M059J (cell line): ENCODE measurements at regions not wholly inside any gene's neighbourhood (a gene's known extent, or its start where the extent isn't known, plus 50 kb on each side); places are given as distances from the start of the nearest gene placed in this dataset.
A peak's percentile ranks its signal among the peaks of the same experiment; 100 is the strongest.
"Not testable (repeated sequence)": the region's sequence is repeated elsewhere in the genome, so short reads cannot be mapped to it uniquely, and the experiment has no call there.

Source experiments
- DNase-seq: peaks from one replicate; pipeline ENCODE4 v3.0.0-alpha.2; 2012; ENCODE audit warnings: low read depth

GRCh38 chr2:175829741-175830140 lies 172.3 kb downstream of the LNPK start:
- DNase-seq = no peak

- DNase-seq = no peak
Observed at GRCh38 chr2:175827856-175828255, 174.2 kb downstream of the LNPK start.

- DNase-seq = no peak
Observed at GRCh38 chr2:175824243-175824642, 177.8 kb downstream of the LNPK start.

GRCh38 chr2:175823707-175824073 lies 178.4 kb downstream of the LNPK start:
- DNase-seq = no peak

GRCh38 chr2:175823002-175823706 lies 178.9 kb downstream of the LNPK start:
- DNase-seq = peak; percentile 24

- DNase-seq = no peak
Observed at GRCh38 chr2:175817221-175817620, 184.8 kb downstream of the LNPK start.

- peak; percentile 8 for DNase-seq
Observed at GRCh38 chr2:175815537-175815936, 186.5 kb downstream of the LNPK start.

- peak; percentile 13 for DNase-seq
Observed at GRCh38 chr2:175811971-175812370, 190.1 kb downstream of the LNPK start.

- no peak for DNase-seq
Observed at GRCh38 chr2:175808858-175809257, 193.2 kb downstream of the LNPK start.

- no peak for DNase-seq
Observed at GRCh38 chr2:175808078-175808477, 194.0 kb downstream of the LNPK start.

GRCh38 chr2:175807031-175807873 lies 194.8 kb downstream of the LNPK start:
- peak; percentile 79 for DNase-seq

- no peak for DNase-seq
Observed at GRCh38 chr2:175806570-175806969, 195.5 kb downstream of the LNPK start.

GRCh38 chr2:175806125-175806490 lies 196.0 kb downstream of the LNPK start:
- DNase-seq = peak; percentile 6

- peak; percentile 1 for DNase-seq
Observed at GRCh38 chr2:175805442-175806124, 196.5 kb downstream of the LNPK start.

- no peak for DNase-seq
Observed at GRCh38 chr2:175804122-175804521, 197.9 kb downstream of the LNPK start.

- not testable (repeated sequence) for DNase-seq
Observed at GRCh38 chr2:175796422-175796821, 205.6 kb downstream of the LNPK start.

GRCh38 chr2:175793648-175794047 lies 208.4 kb downstream of the LNPK start:
- no peak for DNase-seq

- DNase-seq = no peak
Observed at GRCh38 chr2:175792881-175793280, 209.2 kb downstream of the LNPK start.

GRCh38 chr2:175792199-175792598 lies 209.9 kb downstream of the LNPK start:
- DNase-seq = no peak

- DNase-seq = no peak
Observed at GRCh38 chr2:175786471-175787124, 215.5 kb downstream of the LNPK start.

- not testable (repeated sequence) for DNase-seq
Observed at GRCh38 chr2:175777337-175777736, 224.7 kb downstream of the LNPK start.

- no peak for DNase-seq
Observed at GRCh38 chr2:175769200-175769599, 232.9 kb downstream of the LNPK start.
